ENCODE measurements at regions not wholly inside any gene's neighbourhood (a gene's known extent, or its start where the extent isn't known, plus 50 kb on each side); places are given as distances from the start of the nearest gene placed in this dataset.

DNA sequence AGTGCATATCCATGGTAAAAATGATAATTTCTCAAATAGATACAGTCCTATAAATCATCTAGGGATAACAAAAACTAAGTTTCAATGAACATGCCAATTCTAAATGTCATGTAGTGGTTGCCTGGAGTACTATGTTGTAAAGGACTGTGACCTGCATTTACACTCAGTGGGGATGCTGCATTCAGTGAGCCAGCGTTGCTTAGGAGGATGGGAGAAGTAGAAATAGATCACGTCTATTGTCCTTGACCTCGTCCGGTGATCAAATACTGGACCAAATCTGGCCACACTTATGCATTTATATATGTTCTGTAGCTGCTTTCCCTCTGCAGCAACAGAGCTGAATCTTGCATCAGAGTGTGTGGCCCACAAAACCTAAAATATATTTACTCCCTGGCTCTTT is 139.0 kb upstream of the ETAA1 start:
- Histone ChIP-seq H3K27ac (ENCODE audit: low read length) (no peak overlapping the region), H3K4me1 (ENCODE audit: control insufficient read depth, insufficient read depth, low read length) (no peaks in the 10 kb centered on the region), H3K4me3 (ENCODE audit: low read depth in 2 of 2, low read length in 2 of 2) (no peak overlapping the region), H3K36me3 (ENCODE audit: control insufficient read depth, insufficient read depth, low read length) (no peaks in the 10 kb centered on the region), H3K9me3 (ENCODE audit: control insufficient read depth, insufficient read depth, low read depth, low read length) (no peaks in the 10 kb centered on the region), H3K27me3 (ENCODE audit: control insufficient read depth, insufficient read depth, low read length) (no peaks in the 10 kb centered on the region)
- DNase-seq (ENCODE audit: low read depth, low spot score): no peak
- POLR2A ChIA-PET: no interaction called here
- in situ Hi-C loops (cut with HindIII; ENCODE audit: low pct_unique_long_range_greater_than_20kb, low sequenced_read_pairs) (no loop called here), intact Hi-C loops (cut with micrococcal nuclease; ENCODE audit: unreplicated experiment) (no loop called here)
- BruUV-seq (replicated peaks): no TSS peak
- CTCF ChIA-PET: no interaction called here
- TF ChIP-seq, protein P1, sequence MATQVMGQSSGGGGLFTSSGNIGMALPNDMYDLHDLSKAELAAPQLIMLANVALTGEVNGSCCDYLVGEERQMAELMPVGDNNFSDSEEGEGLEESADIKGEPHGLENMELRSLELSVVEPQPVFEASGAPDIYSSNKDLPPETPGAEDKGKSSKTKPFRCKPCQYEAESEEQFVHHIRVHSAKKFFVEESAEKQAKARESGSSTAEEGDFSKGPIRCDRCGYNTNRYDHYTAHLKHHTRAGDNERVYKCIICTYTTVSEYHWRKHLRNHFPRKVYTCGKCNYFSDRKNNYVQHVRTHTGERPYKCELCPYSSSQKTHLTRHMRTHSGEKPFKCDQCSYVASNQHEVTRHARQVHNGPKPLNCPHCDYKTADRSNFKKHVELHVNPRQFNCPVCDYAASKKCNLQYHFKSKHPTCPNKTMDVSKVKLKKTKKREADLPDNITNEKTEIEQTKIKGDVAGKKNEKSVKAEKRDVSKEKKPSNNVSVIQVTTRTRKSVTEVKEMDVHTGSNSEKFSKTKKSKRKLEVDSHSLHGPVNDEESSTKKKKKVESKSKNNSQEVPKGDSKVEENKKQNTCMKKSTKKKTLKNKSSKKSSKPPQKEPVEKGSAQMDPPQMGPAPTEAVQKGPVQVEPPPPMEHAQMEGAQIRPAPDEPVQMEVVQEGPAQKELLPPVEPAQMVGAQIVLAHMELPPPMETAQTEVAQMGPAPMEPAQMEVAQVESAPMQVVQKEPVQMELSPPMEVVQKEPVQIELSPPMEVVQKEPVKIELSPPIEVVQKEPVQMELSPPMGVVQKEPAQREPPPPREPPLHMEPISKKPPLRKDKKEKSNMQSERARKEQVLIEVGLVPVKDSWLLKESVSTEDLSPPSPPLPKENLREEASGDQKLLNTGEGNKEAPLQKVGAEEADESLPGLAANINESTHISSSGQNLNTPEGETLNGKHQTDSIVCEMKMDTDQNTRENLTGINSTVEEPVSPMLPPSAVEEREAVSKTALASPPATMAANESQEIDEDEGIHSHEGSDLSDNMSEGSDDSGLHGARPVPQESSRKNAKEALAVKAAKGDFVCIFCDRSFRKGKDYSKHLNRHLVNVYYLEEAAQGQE (IDR thresholded peaks at IDR 0.05; ENCODE audit: insufficient read depth in 1 of 2, low read depth in 2 of 2, low read length in 1 of 2): no peak
- TF ChIP-seq TCF7L2 (IDR thresholded peaks at IDR 0.05; ENCODE audit: low read depth, low read length) (no peak), SIN3A (IDR thresholded peaks at IDR 0.05; ENCODE audit: borderline replicate concordance, insufficient read depth, low read depth, low read length) (no peak), POLR2AphosphoS5 (IDR thresholded peaks at IDR 0.05; ENCODE audit: low read depth, low read length) (no peak), CTCF (IDR thresholded peaks at IDR 0.05) (no peak)
- ATAC-seq: no peak

DNA sequence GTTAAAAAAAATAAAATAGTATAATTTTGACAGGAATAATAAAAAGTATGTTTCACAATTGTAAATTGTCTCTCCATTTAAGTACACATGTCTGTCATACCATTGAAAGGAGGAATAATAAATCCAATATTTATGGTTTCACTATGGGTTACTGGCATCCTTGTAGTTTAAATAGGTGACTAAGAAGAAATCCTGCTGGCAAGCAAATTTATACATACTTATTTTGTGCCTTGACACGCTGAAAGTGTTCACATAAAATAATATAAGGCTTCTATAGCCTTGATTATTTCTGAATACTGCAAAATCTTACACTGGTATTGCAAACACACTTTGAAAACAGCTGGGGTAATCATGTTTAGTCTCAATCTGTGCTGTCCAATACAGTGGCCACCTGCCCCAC is 138.3 kb upstream of the ETAA1 start:
- POLR2A ChIA-PET: no interaction called here
- H3K27ac ChIP-seq (ENCODE audit: low read length): no peak overlapping the region

More for the DNA sequence above, 138.3 kb upstream of the ETAA1 start:
- DNase-seq (ENCODE audit: low read depth, low spot score) (no peak), ATAC-seq (no peak)
- CTCF ChIA-PET: no interaction called here
- Histone ChIP-seq H3K27me3 (ENCODE audit: control insufficient read depth, insufficient read depth, low read length) (no peaks in the 10 kb centered on the region), H3K36me3 (ENCODE audit: control insufficient read depth, insufficient read depth, low read length) (no peaks in the 10 kb centered on the region), H3K9me3 (ENCODE audit: control insufficient read depth, insufficient read depth, low read depth, low read length) (no peaks in the 10 kb centered on the region), H3K4me3 (ENCODE audit: low read depth in 2 of 2, low read length in 2 of 2) (no peak overlapping the region), H3K4me1 (ENCODE audit: control insufficient read depth, insufficient read depth, low read length) (no peaks in the 10 kb centered on the region)
- intact Hi-C loops (cut with micrococcal nuclease; ENCODE audit: unreplicated experiment) (no loop called here), in situ Hi-C loops (cut with HindIII; ENCODE audit: low pct_unique_long_range_greater_than_20kb, low sequenced_read_pairs) (no loop called here)
- no TSS peak for BruUV-seq (replicated peaks)
- TF ChIP-seq POLR2AphosphoS5 (IDR thresholded peaks at IDR 0.05; ENCODE audit: low read depth, low read length): no peak
- TF ChIP-seq CTCF (IDR thresholded peaks at IDR 0.05): no peak
- TF ChIP-seq, protein P1 (IDR thresholded peaks at IDR 0.05; ENCODE audit: insufficient read depth in 1 of 2, low read depth in 2 of 2, low read length in 1 of 2): no peak
- TF ChIP-seq SIN3A (IDR thresholded peaks at IDR 0.05; ENCODE audit: borderline replicate concordance, insufficient read depth, low read depth, low read length): no peak
- TF ChIP-seq TCF7L2 (IDR thresholded peaks at IDR 0.05; ENCODE audit: low read depth, low read length): no peak
